Epithelial cell of esophagus (primary cell): ENCODE measurements at regions not wholly inside any gene's neighbourhood (a gene's known extent, or its start where the extent isn't known, plus 50 kb on each side); places are given as distances from the start of the nearest gene placed in this dataset.
A peak's percentile ranks its signal among the peaks of the same experiment; 100 is the strongest.

Experiments used
- DNase-seq: peaks from one replicate; pipeline ENCODE4 v3.0.0; 2010; ENCODE audit warnings: low read depth
- H3K4me3 ChIP-seq: 2 replicates; pipeline ENCODE4 v1.5.1; 2011; ENCODE audit warnings: mild to moderate bottlenecking, low read length, control low read depth
- TF ChIP-seq, protein P1 (sequence below): IDR thresholded peaks from 2 replicates; pipeline ENCODE4 v1.5.1; 2011; ENCODE audit warnings: low read depth, mild to moderate bottlenecking, low read length, control low read depth, inconsistent platforms; ENCODE audit not compliant: insufficient read depth; ENCODE audit errors: missing control alignments

DNA sequence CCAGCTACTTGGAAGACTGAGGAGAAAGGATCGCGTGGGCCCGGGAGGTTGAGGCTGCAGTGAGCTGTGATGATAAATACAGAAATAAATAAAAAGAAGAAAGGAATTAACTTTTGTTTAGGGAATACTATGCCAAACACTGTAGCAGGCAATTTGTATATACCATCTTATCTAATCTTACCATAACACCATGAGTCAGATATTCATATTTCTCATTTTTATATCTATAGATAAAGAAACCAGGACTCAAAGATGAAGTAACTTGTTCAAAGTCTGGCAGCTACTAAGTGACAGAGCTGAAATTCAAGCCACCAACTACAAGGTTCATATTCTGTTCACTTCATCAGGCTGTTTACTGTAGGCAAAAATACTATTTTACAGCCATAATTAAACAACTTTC is 119.2 kb upstream of the SLC39A10 start:
- no peak overlapping the region for H3K4me3 ChIP-seq
- DNase-seq: no peak
- TF ChIP-seq, protein P1, sequence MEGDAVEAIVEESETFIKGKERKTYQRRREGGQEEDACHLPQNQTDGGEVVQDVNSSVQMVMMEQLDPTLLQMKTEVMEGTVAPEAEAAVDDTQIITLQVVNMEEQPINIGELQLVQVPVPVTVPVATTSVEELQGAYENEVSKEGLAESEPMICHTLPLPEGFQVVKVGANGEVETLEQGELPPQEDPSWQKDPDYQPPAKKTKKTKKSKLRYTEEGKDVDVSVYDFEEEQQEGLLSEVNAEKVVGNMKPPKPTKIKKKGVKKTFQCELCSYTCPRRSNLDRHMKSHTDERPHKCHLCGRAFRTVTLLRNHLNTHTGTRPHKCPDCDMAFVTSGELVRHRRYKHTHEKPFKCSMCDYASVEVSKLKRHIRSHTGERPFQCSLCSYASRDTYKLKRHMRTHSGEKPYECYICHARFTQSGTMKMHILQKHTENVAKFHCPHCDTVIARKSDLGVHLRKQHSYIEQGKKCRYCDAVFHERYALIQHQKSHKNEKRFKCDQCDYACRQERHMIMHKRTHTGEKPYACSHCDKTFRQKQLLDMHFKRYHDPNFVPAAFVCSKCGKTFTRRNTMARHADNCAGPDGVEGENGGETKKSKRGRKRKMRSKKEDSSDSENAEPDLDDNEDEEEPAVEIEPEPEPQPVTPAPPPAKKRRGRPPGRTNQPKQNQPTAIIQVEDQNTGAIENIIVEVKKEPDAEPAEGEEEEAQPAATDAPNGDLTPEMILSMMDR: no peak

DNA sequence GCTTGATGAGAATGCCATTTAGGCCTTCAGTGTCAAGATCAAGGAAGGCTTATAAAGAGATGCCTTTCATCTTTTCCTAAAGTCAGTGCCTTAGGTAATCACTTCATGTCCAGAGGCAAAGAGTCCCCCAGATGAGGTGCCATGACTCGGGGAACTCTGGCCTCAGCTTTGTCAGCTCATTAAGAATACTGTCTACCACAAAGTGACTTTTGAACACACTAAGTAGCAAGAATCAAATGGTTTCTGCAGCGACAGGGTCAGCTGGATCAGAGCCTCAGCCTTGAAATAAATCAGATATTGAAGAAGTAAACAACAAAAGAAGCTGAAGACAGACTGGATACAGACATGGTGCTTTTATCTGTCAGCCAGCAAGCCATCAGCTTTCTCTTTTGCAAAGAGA is 120.1 kb upstream of the SLC39A10 start:
- H3K4me3 ChIP-seq: no peak overlapping the region
- TF ChIP-seq, protein P1: no peak
- DNase-seq: no peak

DNA sequence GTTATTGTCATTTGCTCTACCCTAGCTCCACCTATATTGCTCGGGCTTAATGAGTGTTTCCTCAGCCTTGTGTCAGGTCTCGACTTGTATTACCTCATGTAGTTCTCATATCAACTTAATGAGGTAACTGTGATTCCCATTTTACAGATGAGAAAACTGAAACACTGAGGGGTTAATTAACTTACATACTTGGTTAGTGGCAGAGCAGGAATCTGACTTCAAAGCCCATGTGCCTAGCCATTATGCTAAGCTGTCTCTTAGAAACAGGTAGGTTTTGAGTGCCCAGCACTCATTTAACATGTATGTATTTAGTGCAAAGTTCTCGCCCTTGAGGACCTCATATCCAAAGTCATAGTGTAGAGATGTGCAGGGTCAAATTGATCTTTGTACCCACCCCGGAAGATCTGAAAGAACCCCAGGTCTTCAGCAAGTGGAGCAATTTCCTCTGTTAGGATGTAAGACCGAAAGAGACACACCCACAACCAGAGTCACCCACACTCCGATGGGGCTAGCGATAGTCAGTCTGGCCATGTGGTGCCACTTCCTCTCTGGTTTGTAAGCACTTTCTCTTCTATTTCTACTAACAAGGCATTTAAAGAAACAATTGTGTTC is 121.0 kb upstream of the SLC39A10 start:
- TF ChIP-seq, protein P1: no peak
- DNase-seq: no peak
- H3K4me3 ChIP-seq: no peak overlapping the region

DNA sequence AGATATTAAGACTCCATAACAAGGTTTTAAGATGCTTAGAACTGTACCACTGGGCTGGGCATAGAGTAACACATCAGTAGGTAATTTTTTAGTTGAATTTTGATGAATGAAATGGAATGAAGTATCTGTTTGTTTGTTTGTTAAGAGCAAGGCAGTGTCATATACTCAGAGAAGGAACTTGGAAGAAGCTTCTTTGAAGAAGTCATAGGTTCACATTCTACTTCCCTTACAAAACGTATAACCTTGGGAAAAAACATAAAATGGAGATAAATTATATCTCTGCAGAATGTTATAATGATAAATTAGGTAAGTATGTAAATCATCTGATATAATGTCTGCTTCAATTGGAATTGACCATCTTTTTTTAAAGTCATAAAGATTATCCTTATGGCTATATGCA is 122.1 kb upstream of the SLC39A10 start:
- no peak overlapping the region for H3K4me3 ChIP-seq
- TF ChIP-seq, protein P1: no peak
- DNase-seq: no peak

DNA sequence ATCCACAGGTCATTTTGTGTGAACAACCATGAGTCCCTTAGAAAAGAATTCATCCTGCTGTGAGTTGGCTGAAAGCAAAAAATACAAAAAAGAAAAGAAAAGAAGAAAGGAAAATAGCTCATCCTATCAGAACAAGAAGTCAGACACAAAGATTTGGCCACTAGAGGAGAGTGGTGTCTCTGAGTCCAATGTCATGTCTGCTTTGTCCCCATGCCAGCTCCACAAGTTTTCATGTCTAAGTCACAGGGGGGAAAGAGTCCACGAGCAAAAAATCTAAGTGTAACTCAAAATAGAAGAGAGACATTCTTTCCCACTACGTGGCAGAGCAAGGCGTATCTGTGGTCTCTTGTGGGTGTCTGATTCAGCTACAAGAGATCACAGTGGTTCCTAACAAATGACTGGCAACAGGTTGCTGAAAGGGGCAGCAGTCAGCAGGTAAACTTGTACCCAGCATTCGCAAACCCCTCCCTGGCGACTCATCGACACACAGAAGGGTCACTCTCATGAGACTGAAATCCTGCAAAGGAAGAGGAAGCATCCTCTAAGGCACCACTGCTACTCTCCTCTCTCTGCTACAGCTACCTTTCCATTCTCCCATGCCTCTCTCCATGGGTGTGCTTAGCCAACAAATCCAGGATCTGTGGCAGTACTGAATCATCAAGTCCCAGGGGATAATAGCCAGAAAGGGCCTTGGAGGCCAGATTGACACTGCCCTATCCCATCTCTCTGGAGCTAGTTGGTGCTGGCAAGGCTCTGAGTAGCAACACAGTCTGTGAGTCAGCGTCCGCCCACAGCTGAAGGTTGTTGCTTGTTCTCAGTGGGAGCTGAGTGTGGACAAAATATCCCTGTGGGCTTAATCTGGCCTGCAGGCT is 123.0 kb upstream of the SLC39A10 start:
- TF ChIP-seq, protein P1: no peak
- H3K4me3 ChIP-seq: no peak overlapping the region
- DNase-seq: peak; percentile 75

DNA sequence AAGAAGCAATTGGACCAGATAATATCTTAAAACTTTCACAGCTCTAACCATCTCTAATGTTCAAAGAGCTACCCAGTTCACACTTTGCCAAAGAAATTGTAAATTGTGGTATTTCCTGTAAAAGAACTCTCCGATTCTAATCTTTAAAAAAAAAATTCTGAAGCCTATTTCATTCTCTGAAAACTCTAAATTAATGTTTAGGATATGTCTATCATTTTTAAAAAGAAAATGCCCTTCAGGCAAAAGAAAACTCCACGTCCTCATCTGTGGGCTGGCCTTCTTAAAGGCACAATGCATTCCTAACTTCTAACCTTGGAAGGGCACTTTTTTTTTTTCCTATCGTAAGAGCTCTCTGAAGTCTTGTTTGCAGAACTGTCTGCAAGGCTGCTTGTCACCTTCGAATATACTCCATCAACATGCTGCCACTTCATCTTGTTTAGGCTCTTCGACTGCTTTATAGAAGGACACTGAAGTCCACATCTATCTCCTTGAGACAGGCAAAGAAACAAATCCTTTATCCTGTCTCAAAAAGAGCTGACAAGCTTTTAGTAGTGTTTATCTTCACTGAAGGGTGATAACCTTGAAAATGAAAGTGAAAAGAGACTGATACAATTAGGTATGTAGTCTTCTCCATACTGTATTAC is 124.3 kb upstream of the SLC39A10 start:
- H3K4me3 ChIP-seq: no peak overlapping the region
- no peak for DNase-seq
- TF ChIP-seq, protein P1: no peak
